ENCODE measurements at regions not wholly inside any gene's neighbourhood (a gene's known extent, or its start where the extent isn't known, plus 50 kb on each side); places are given as distances from the start of the nearest gene placed in this dataset.
A peak's percentile ranks its signal among the peaks of the same experiment; 100 is the strongest.

- H3K27me3 ChIP-seq = no peaks in the 10 kb centered on the region
- H3K27ac ChIP-seq = no peak overlapping the region
- H3K9me3 ChIP-seq = no peaks in the 10 kb centered on the region
- intact Hi-C loops (cut with DNase I) = no loop called here
- WGBS, 2 donors = 70 to 75% methylated on average over 3 of the region's 3 CpGs
- H3K4me3 ChIP-seq (replicated peaks in 1 of 3) = no peak overlapping the region
- H3K4me1 ChIP-seq = no peaks in the 10 kb centered on the region
- DNase-seq = no peak
- H3K36me3 ChIP-seq = no peaks in the 10 kb centered on the region
- no peak for TF ChIP-seq CTCF (IDR thresholded peaks at IDR 0.05)
Measured at GRCh38 chr12:90163975-90164374, 455.3 kb upstream of the ATP2B1 start.

DNA sequence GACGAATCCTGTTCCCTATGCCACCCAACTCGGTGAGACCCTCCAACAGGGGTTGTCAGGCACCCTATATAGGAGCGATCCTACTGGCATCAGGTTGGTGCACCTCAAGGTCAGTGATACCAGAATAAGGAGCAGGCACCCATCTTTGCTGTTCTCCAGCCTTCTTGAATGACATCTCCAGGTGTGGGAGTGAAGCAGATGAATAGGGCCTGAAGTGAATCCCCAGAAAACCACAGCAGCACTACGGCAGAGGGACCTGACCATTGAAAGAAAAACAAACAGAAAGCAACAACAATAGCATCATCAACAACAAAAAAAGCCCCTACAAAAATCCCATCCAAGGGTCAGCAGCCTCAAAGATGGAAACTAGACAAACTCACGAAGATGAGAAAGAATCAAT, 445.2 kb upstream of the ATP2B1 start:
- Histone ChIP-seq H3K4me3 (replicated peaks in 1 of 3) (no peak overlapping the region), H3K9me3 (no peaks in the 10 kb centered on the region), H3K4me1 (no peaks in the 10 kb centered on the region), H3K36me3 (no peaks in the 10 kb centered on the region), H3K27me3 (no peaks in the 10 kb centered on the region), H3K27ac (no peak overlapping the region)
- DNase-seq = no peak
- TF ChIP-seq POLR2A (IDR thresholded peaks at IDR 0.05) = no peak
- TF ChIP-seq CTCF (IDR thresholded peaks at IDR 0.05) = no peak
- WGBS, 2 donors = 84 to 95% methylated on average over 3 to 5 of the region's 5 CpGs
- intact Hi-C loops (cut with DNase I) = no loop called here

DNA sequence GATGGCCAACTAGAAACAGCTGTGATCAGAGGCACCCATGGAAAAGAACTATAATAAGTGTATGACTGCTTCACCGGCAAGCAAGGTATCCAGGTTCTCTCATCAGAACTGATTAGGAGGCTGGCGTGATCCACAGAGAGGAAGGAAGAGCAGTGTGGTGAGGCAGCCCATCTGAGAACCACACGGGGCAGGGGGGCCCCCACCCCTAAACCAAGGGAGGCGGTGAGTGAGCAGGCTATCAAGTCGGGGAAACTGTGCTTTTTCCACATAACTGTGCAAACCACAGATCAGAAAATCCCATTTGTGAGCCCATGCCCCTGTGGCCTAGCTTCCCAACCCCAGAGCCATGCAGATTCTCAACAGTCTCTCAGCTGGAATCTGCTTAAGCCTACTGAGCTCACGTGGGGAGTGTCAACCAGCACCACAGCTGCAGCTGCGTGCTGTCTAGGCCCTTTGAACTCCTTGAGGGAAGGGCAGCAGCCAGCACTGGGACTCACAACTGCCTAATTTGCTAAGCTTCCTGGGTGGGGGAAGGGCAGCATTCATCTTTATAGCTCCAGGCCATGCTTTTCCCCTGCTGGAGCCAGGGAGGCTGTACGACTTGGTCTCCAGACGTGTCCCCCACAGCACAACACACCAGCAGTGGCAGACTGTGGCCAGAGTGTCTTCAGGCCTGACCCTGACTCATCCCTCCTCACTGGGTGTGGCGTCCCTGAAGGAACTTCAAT, 444.4 kb upstream of the ATP2B1 start:
- DNase-seq = no peak
- no peaks in the 10 kb centered on the region for H3K9me3 ChIP-seq
- TF ChIP-seq POLR2A (IDR thresholded peaks at IDR 0.05) (no peak), CTCF (IDR thresholded peaks at IDR 0.05) (no peak)
- 69 to 73% methylated on average over 8 of the region's 10 CpGs for WGBS, 2 donors
- no peaks in the 10 kb centered on the region for H3K27me3 ChIP-seq
- H3K27ac ChIP-seq = no peak overlapping the region
- intact Hi-C loops (cut with DNase I) = no loop called here
- no peaks in the 10 kb centered on the region for H3K36me3 ChIP-seq
- H3K4me3 ChIP-seq (replicated peaks in 1 of 3) = no peak overlapping the region
- no peaks in the 10 kb centered on the region for H3K4me1 ChIP-seq

- no peaks in the 10 kb centered on the region for H3K36me3 ChIP-seq
- no peak overlapping the region for H3K27ac ChIP-seq
- 45 to 49% methylated on average over 3 of the region's 3 CpGs for WGBS, 2 donors
- intact Hi-C loops (cut with DNase I) = no loop called here
- DNase-seq = peak; percentile 14 to 17
- no peaks in the 10 kb centered on the region for H3K9me3 ChIP-seq
- no peaks in the 10 kb centered on the region for H3K27me3 ChIP-seq
- H3K4me1 ChIP-seq = no peaks in the 10 kb centered on the region
- TF ChIP-seq POLR2A (IDR thresholded peaks at IDR 0.05) (no peak), CTCF (IDR thresholded peaks at IDR 0.05) (no peak)
- H3K4me3 ChIP-seq (replicated peaks in 1 of 3) = no peak overlapping the region
Measured at GRCh38 chr12:90151491-90152015, 442.9 kb upstream of the ATP2B1 start.

- no peak overlapping the region for H3K27ac ChIP-seq
- DNase-seq = no peak
- H3K36me3 ChIP-seq = no peaks in the 10 kb centered on the region
- H3K4me3 ChIP-seq (replicated peaks in 1 of 3) = no peak overlapping the region
- H3K9me3 ChIP-seq = no peaks in the 10 kb centered on the region
- WGBS, 2 donors = 90 to 91% methylated on average over 1 of the region's 1 CpG
- H3K4me1 ChIP-seq = no peaks in the 10 kb centered on the region
- intact Hi-C loops (cut with DNase I) = no loop called here
- TF ChIP-seq POLR2A (IDR thresholded peaks at IDR 0.05) = no peak
- TF ChIP-seq CTCF (IDR thresholded peaks at IDR 0.05) = no peak
- H3K27me3 ChIP-seq = no peaks in the 10 kb centered on the region
Measured at GRCh38 chr12:90149453-90149852, 440.8 kb upstream of the ATP2B1 start.

Data from thyroid gland (tissue), 4 donors.